ENCODE measurements at regions not wholly inside any gene's neighbourhood (a gene's known extent, or its start where the extent isn't known, plus 50 kb on each side); places are given as distances from the start of the nearest gene placed in this dataset.

- TF ChIP-seq CTCF (conservative IDR thresholded peaks at IDR 0.05 in 1 of 2, IDR thresholded peaks at IDR 0.05 in 1 of 2; ENCODE audit: extremely low read depth in 1 of 2, insufficient read depth in 1 of 2, low read depth in 1 of 2, low read length in 2 of 2) (no peak), EZH2 (IDR thresholded peaks at IDR 0.05; ENCODE audit: borderline replicate concordance, low read length) (no peak)
These were observed 102.2 kb upstream of the IER5L start for GRCh38 chr9:129280236-129280622.

All from mammary epithelial cell (primary cell).